SK-N-SH treated with all-trans-retinoic acid at 6 μM for 48 hours (cell line): ENCODE measurements at regions not wholly inside any gene's neighbourhood (a gene's known extent, or its start where the extent isn't known, plus 50 kb on each side); places are given as distances from the start of the nearest gene placed in this dataset.
A peak's percentile ranks its signal among the peaks of the same experiment; 100 is the strongest.

Experiments
- ATAC-seq: fragments of 200-7000 bp; cut with Tn5 transposase; 3 replicates; pipeline ENCODE4 v1.9.1; 2020; ENCODE audit warnings: mild to moderate bottlenecking, moderate library complexity
- ARNTL ChIP-seq: fragments of 450-650 bp; formaldehyde crosslinking; IDR thresholded peaks from 2 replicates; pipeline ENCODE4 v1.5.0; 2020; ENCODE audit warnings: low read depth, mild to moderate bottlenecking, moderate library complexity, borderline replicate concordance
- CSDC2 ChIP-seq: fragments of 250-450 bp; sonication (Bioruptor Pico); IDR thresholded peaks from 2 replicates; pipeline ENCODE4 v1.5.0; 2020; ENCODE audit warnings: mild to moderate bottlenecking, moderate library complexity
- ESRRG ChIP-seq: fragments of 250-450 bp; sonication (Bioruptor Pico); IDR thresholded peaks from 2 replicates; pipeline ENCODE4 v1.6.1; 2021; ENCODE audit warnings: mild to moderate bottlenecking
- GLIS3 ChIP-seq: fragments of 250-450 bp; sonication (Bioruptor Pico); IDR thresholded peaks from 2 replicates; pipeline ENCODE4 v1.5.0; 2020; ENCODE audit warnings: mild to moderate bottlenecking, moderate library complexity
- ISL1 ChIP-seq: fragments of 250-450 bp; sonication (Bioruptor Pico); IDR thresholded peaks from 2 replicates; pipeline ENCODE4 v2.1.2; 2022; ENCODE audit warnings: mild to moderate bottlenecking, moderate library complexity
- OSR1 ChIP-seq: fragments of 250-450 bp; sonication (Bioruptor Pico); IDR thresholded peaks from 2 replicates; pipeline ENCODE4 v1.8.0; 2022; ENCODE audit warnings: moderate library complexity, mild to moderate bottlenecking, inconsistent platforms
- PPARA ChIP-seq: fragments of 250-450 bp; sonication (Bioruptor Pico); IDR thresholded peaks from 2 replicates; pipeline ENCODE4 v1.5.0; 2020; ENCODE audit warnings: mild to moderate bottlenecking, borderline replicate concordance
- RARB ChIP-seq: fragments of 250-450 bp; sonication (Bioruptor Pico); IDR thresholded peaks from 2 replicates; pipeline ENCODE4 v1.8.0; 2021; ENCODE audit warnings: mild to moderate bottlenecking, moderate library complexity
- SNAI2 ChIP-seq: fragments of 250-450 bp; sonication (Bioruptor Pico); IDR thresholded peaks from 2 replicates; pipeline ENCODE4 v1.5.0; 2020; ENCODE audit warnings: mild to moderate bottlenecking, moderate library complexity
- TCF4 ChIP-seq: fragments of 250-450 bp; sonication (Bioruptor Pico); IDR thresholded peaks from 2 replicates; pipeline ENCODE4 v1.8.0; 2021; ENCODE audit warnings: mild to moderate bottlenecking, moderate library complexity, borderline replicate concordance
- TOX ChIP-seq: fragments of 250-450 bp; sonication (Bioruptor Pico); IDR thresholded peaks from 2 replicates; pipeline ENCODE4 v1.8.0; 2021; ENCODE audit warnings: mild to moderate bottlenecking, moderate library complexity, borderline replicate concordance
- ZC3H10 ChIP-seq: fragments of 250-450 bp; sonication (Bioruptor Pico); IDR thresholded peaks from 2 replicates; pipeline ENCODE4 v1.5.1; 2021; ENCODE audit warnings: mild to moderate bottlenecking, moderate library complexity
- ZFP30 ChIP-seq: fragments of 450-650 bp; formaldehyde crosslinking; IDR thresholded peaks from 2 replicates; pipeline ENCODE4 v1.5.0; 2022; ENCODE audit warnings: mild to moderate bottlenecking, moderate library complexity
- ZNF565 ChIP-seq: fragments of 450-650 bp; formaldehyde crosslinking; conservative IDR thresholded peaks from 2 replicates; pipeline ENCODE4 v1.5.0; 2020; ENCODE audit warnings: low read depth, mild to moderate bottlenecking, moderate library complexity
- ZNF8 ChIP-seq: fragments of 450-650 bp; formaldehyde crosslinking; IDR thresholded peaks from 2 replicates; pipeline ENCODE4 v1.5.0; 2020; ENCODE audit warnings: mild to moderate bottlenecking, moderate library complexity
- TF ChIP-seq, protein P1 (sequence below): fragments of 250-450 bp; sonication (Bioruptor Pico); IDR thresholded peaks from 2 replicates; pipeline ENCODE4 v1.5.1; 2020; ENCODE audit warnings: low read depth, mild to moderate bottlenecking, moderate library complexity
- TF ChIP-seq, protein P2 (sequence below): fragments of 250-450 bp; sonication (Bioruptor Pico); IDR thresholded peaks from 2 replicates; pipeline ENCODE4 v1.8.0; 2020; ENCODE audit warnings: mild to moderate bottlenecking, moderate library complexity, borderline replicate concordance
- TF ChIP-seq, protein P3 (sequence below): fragments of 250-450 bp; sonication (Bioruptor Pico); IDR thresholded peaks from 2 replicates; pipeline ENCODE4 v1.8.0; 2021; ENCODE audit warnings: low read depth, mild to moderate bottlenecking, moderate library complexity, borderline replicate concordance

DNA sequence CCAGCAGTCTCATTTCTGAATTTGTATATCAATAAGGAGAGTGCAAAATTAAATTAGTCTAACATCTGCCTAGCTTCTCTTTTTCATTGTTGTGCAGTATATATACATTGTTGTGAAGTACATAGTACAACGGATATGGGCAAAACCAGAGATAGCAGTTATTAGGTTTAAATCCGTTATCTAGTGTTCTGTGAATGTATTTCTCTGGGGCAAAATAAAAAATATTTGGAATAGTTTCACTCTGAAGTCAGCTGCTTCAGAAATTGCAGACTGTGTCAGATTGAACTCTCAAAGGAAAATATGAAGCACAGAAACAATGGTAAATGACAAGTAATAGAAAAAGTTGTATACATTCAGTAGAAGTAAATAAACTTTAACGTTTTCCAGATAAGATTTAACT is 836.5 kb upstream of the CXADR start:
- TF ChIP-seq ISL1 (CRISPR knock-in tag), result peak; percentile 26; the same call in 1 of the 2 replicates
- TF ChIP-seq ARNTL (CRISPR knock-in tag), result no peak
- no peak for TF ChIP-seq RARB
- no peak for ATAC-seq

DNA sequence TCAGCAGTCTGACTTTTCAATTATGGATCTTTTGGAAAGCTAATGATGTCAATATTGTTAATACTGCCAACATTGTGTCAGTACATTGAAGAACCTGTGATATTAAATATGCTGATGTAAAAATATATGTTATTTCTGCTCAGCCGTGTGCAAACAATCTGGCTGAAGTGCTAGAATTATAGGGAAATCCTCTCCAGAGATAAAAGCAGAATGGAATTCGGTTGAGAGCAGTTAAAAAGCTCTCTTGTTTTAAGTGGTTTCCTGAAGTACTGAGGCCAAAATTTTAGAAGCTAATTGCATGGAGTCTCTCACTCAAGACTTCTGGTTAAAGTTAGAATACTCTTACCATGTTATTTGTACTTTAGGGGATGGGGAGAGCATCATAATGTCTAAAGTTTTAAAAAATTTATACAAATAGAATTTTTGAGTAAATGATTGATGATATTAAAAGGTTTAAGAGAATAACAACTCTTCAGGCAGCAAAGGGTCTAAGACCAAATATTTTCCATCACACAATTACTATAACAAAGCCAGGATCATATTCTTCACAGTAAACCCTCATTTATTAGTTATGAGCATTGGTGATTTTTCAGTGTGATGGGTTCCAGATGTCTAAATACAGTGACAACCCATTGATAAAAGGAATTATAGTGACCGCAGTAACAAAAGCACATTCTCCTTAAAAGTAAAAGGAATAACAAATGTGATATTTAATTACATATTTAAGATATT is 834.2 kb upstream of the CXADR start:
- TF ChIP-seq ISL1 (CRISPR knock-in tag) (peak; percentile 30), RARB (no peak)
- TF ChIP-seq, all 23 proteins: peak for 1
- ATAC-seq, result no peak

DNA sequence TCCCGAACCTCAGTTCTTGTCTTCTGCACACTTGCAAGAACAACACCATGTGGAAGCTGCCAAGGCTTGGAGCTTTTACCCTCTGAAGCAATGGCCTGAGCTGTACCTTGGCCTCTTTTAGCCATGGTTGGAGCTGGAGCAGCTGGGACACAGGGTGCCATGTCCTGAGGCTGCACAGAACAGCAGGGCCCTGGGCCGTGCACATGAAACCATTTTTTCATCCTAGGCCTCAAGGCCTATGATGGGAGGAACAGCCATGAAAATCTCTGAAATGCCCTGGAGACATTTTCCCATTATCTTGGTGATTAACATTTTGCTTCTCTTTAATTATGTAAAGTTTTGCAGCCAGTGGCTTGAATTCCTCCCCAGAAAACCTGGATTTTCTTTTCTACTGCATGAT is 817.8 kb upstream of the CXADR start:
- TF ChIP-seq ARNTL (CRISPR knock-in tag) (no peak), SNAI2 (CRISPR knock-in tag) (no peak), GLIS3 (no peak), OSR1 (CRISPR knock-in tag) (no peak), TOX (CRISPR knock-in tag) (no peak), PPARA (CRISPR knock-in tag) (no peak), ESRRG (CRISPR knock-in tag) (no peak), CSDC2 (CRISPR knock-in tag) (no peak), ZFP30 (CRISPR knock-in tag) (no peak), ZNF8 (no peak), ZC3H10 (no peak), ISL1 (CRISPR knock-in tag) (no peak)
- TF ChIP-seq, protein P1, sequence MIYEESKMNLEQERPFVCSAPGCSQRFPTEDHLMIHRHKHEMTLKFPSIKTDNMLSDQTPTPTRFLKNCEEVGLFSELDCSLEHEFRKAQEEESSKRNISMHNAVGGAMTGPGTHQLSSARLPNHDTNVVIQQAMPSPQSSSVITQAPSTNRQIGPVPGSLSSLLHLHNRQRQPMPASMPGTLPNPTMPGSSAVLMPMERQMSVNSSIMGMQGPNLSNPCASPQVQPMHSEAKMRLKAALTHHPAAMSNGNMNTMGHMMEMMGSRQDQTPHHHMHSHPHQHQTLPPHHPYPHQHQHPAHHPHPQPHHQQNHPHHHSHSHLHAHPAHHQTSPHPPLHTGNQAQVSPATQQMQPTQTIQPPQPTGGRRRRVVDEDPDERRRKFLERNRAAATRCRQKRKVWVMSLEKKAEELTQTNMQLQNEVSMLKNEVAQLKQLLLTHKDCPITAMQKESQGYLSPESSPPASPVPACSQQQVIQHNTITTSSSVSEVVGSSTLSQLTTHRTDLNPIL (CRISPR knock-in tag), result no peak
- TF ChIP-seq, protein P2, sequence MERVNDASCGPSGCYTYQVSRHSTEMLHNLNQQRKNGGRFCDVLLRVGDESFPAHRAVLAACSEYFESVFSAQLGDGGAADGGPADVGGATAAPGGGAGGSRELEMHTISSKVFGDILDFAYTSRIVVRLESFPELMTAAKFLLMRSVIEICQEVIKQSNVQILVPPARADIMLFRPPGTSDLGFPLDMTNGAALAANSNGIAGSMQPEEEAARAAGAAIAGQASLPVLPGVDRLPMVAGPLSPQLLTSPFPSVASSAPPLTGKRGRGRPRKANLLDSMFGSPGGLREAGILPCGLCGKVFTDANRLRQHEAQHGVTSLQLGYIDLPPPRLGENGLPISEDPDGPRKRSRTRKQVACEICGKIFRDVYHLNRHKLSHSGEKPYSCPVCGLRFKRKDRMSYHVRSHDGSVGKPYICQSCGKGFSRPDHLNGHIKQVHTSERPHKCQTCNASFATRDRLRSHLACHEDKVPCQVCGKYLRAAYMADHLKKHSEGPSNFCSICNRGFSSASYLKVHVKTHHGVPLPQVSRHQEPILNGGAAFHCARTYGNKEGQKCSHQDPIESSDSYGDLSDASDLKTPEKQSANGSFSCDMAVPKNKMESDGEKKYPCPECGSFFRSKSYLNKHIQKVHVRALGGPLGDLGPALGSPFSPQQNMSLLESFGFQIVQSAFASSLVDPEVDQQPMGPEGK (CRISPR knock-in tag), result no peak
- ATAC-seq, result no peak

DNA sequence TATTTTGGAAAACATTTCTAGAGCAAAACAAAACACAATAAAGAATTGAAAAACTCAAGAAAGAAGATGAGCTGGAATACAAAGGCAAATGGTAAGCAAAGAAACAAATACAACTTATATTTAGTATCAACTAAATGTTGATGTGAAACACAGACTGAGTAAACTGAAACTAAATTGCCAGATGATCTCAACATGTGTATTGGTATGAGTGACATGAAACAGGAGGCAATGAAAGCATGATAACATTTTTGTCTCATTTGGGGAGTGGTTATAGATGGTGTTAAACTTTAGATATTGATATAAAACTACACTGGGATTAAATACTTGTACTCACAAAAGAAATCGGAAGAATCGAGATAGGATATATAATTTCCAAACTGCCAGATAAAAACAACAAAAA is 805.6 kb upstream of the CXADR start:
- no peak for ATAC-seq
- no peak for TF ChIP-seq TOX (CRISPR knock-in tag)
- TF ChIP-seq TCF4, result no peak
- TF ChIP-seq, protein P3, sequence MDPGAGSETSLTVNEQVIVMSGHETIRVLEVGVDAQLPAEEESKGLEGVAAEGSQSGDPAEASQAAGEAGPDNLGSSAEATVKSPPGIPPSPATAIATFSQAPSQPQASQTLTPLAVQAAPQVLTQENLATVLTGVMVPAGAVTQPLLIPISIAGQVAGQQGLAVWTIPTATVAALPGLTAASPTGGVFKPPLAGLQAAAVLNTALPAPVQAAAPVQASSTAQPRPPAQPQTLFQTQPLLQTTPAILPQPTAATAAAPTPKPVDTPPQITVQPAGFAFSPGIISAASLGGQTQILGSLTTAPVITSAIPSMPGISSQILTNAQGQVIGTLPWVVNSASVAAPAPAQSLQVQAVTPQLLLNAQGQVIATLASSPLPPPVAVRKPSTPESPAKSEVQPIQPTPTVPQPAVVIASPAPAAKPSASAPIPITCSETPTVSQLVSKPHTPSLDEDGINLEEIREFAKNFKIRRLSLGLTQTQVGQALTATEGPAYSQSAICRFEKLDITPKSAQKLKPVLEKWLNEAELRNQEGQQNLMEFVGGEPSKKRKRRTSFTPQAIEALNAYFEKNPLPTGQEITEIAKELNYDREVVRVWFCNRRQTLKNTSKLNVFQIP, result no peak
- no peak for TF ChIP-seq OSR1 (CRISPR knock-in tag)
- TF ChIP-seq ESRRG (CRISPR knock-in tag), result no peak

DNA sequence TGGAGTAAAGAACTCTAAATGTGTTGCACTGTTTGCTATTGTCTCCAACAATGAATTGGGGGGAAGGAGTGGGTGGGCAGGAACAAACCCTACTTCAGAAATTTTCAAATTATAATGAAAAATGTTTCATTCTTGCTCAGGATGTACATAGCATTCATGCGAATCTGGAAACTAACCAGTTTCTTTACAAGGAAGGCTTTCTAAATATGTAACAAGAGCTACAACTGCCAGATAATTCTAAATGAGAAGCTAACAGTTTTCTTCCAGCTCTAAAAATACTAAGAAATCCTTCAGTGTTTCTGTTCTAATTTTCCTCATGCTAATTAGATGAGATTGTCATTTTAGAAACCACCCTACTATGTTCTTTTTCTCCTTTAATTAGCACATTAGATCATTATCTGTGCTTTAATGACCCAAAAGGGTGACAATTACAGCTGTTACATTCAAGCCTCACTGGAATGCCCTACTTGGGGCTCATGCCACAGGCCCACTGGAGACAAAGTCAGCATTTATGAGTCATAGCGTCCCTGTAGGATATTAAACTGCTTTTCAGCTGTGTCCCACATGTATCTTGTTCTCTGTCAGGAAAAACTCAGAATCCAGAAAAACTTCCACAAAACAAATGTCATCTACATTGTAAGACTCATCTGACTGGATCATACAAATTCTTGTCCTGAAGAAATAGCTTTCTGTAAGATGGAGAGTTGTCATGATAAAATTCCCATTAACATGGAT is 804.6 kb upstream of the CXADR start:
- no peak for ATAC-seq
- TF ChIP-seq ISL1 (CRISPR knock-in tag) (no peak), ZFP30 (CRISPR knock-in tag) (no peak), PPARA (CRISPR knock-in tag) (no peak), ZNF565 (CRISPR knock-in tag) (no peak)
- TF ChIP-seq, protein P2 (CRISPR knock-in tag), result no peak
- TF ChIP-seq, protein P1 (CRISPR knock-in tag), result no peak
